HEK293 (cell line): ENCODE measurements at regions not wholly inside any gene's neighbourhood (a gene's known extent, or its start where the extent isn't known, plus 50 kb on each side); places are given as distances from the start of the nearest gene placed in this dataset.

Source experiments
- CTCF ChIA-PET: fragments of 350-600 bp; formaldehyde crosslinking; extraction: SDS; loops from one replicate; lab custom pipeline; 2021; ENCODE audit warnings: antibody characterized with exemption; lab: Yijun Ruan, JAX
- POLR2A ChIA-PET: fragments of 300-600 bp; formaldehyde crosslinking; extraction: SDS; loops from one replicate; lab custom pipeline; 2020; ENCODE audit warnings: antibody characterized with exemption, inconsistent platforms; lab: Yijun Ruan, JAX
- H3K27ac ChIP-seq: fragments of 200-500 bp; sonication (Bioruptor generic); 2 replicates; pipeline ENCODE4 v1.5.1; 2014; ENCODE audit warnings: low read depth, low read length, control low read depth, inconsistent platforms; ENCODE audit errors: extremely low read depth
- H3K36me3 ChIP-seq, 2 experiments: fragments of 200-500 bp in 1 of 2; sonication (Bioruptor generic) in 1 of 2; 1 replicate in 1 of 2; 2 replicates in 1 of 2; pipeline ENCODE4 v1.5.1; 2014 to 2017; ENCODE audit warnings: inconsistent platforms in 2 of 2, low read length in 2 of 2; ENCODE audit not compliant: control insufficient read depth in 2 of 2, insufficient read depth in 1 of 2
- H3K4me1 ChIP-seq: fragments of 200-500 bp; sonication (Bioruptor generic); 2 replicates; pipeline ENCODE4 v1.5.1; 2014; ENCODE audit warnings: mild to moderate bottlenecking, low read length, inconsistent platforms; ENCODE audit not compliant: control insufficient read depth, insufficient read depth
- H3K4me3 ChIP-seq: 2 replicates; pipeline ENCODE4 v1.5.1; 2011; ENCODE audit warnings: low read depth, mild to moderate bottlenecking, control low read depth, low read length, moderate library complexity
- H3K9me3 ChIP-seq: fragments of 200-500 bp; sonication (Bioruptor generic); 2 replicates; pipeline ENCODE4 v1.5.1; 2014; ENCODE audit warnings: low read depth, low read length, inconsistent platforms; ENCODE audit not compliant: control insufficient read depth, insufficient read depth
- BCL11A ChIP-seq: fragments of 450-650 bp; formaldehyde crosslinking; IDR thresholded peaks from 2 replicates; pipeline ENCODE4 v1.5.1; 2016; ENCODE audit warnings: low read depth, missing biosample characterization, missing genetic modification characterization
- GFI1B ChIP-seq: fragments of 450-650 bp; formaldehyde crosslinking; IDR thresholded peaks from 2 replicates; pipeline ENCODE4 v1.5.1; 2016; ENCODE audit warnings: missing biosample characterization, missing genetic modification characterization
- KLF7 ChIP-seq: fragments of 450-650 bp; formaldehyde crosslinking; IDR thresholded peaks from 2 replicates; pipeline ENCODE4 v1.5.1; 2016; ENCODE audit warnings: missing biosample characterization, missing genetic modification characterization, borderline replicate concordance
- TRIM28 ChIP-seq: IDR thresholded peaks from 2 replicates; pipeline ENCODE4 v1.6.1; 2011; ENCODE audit warnings: low read length, control low read depth, borderline replicate concordance
- ZBTB7A ChIP-seq: fragments of 450-650 bp; formaldehyde crosslinking; IDR thresholded peaks from 2 replicates; pipeline ENCODE4 v1.5.1; 2016; ENCODE audit warnings: low read depth, missing biosample characterization, missing genetic modification characterization
- ZNF175 ChIP-seq: fragments of 450-650 bp; formaldehyde crosslinking; IDR thresholded peaks from 2 replicates; pipeline ENCODE4 v1.5.1; 2016; ENCODE audit warnings: missing biosample characterization, missing genetic modification characterization
- ZNF221 ChIP-seq: fragments of 450-650 bp; formaldehyde crosslinking; IDR thresholded peaks from 2 replicates; pipeline ENCODE4 v1.5.1; 2017; ENCODE audit warnings: missing biosample characterization, missing genetic modification characterization, borderline replicate concordance
- ZNF248 ChIP-seq: fragments of 450-650 bp; formaldehyde crosslinking; IDR thresholded peaks from 2 replicates; pipeline ENCODE4 v1.5.1; 2017; ENCODE audit warnings: missing biosample characterization, missing genetic modification characterization
- ZNF473 ChIP-seq: fragments of 450-650 bp; formaldehyde crosslinking; IDR thresholded peaks from 2 replicates; pipeline ENCODE4 v1.5.1; 2017; ENCODE audit warnings: missing biosample characterization, missing genetic modification characterization
- ZSCAN23 ChIP-seq: fragments of 450-650 bp; formaldehyde crosslinking; IDR thresholded peaks from 2 replicates; pipeline ENCODE4 v1.5.1; 2016; ENCODE audit warnings: missing biosample characterization, missing genetic modification characterization
- TF ChIP-seq, protein P1 (sequence below): fragments of 450-650 bp; formaldehyde crosslinking; IDR thresholded peaks from 2 replicates; pipeline ENCODE4 v1.5.1; 2016; ENCODE audit warnings: missing biosample characterization, missing genetic modification characterization, borderline replicate concordance
- TF ChIP-seq, protein P2 (sequence below): fragments of 450-650 bp; formaldehyde crosslinking; IDR thresholded peaks from 2 replicates; pipeline ENCODE4 v1.5.1; 2016; ENCODE audit warnings: missing biosample characterization, missing genetic modification characterization
- TF ChIP-seq, protein P3 (sequence below): fragments of 450-650 bp; formaldehyde crosslinking; IDR thresholded peaks from 2 replicates; pipeline ENCODE4 v1.5.1; 2017; ENCODE audit warnings: missing biosample characterization, missing genetic modification characterization
- TF ChIP-seq, protein P4 (sequence below): fragments of 450-650 bp; formaldehyde crosslinking; IDR thresholded peaks from 2 replicates; pipeline ENCODE4 v1.5.1; 2016; ENCODE audit warnings: missing biosample characterization, missing genetic modification characterization
- TF ChIP-seq, protein P5 (sequence below): fragments of 450-650 bp; formaldehyde crosslinking; IDR thresholded peaks from 2 replicates; pipeline ENCODE4 v1.5.1; 2016; ENCODE audit warnings: missing biosample characterization, missing genetic modification characterization
- TF ChIP-seq, protein P6 (sequence below): fragments of 450-650 bp; formaldehyde crosslinking; IDR thresholded peaks from 2 replicates; pipeline ENCODE4 v1.5.1; 2016; ENCODE audit warnings: missing biosample characterization, missing genetic modification characterization, borderline replicate concordance

DNA sequence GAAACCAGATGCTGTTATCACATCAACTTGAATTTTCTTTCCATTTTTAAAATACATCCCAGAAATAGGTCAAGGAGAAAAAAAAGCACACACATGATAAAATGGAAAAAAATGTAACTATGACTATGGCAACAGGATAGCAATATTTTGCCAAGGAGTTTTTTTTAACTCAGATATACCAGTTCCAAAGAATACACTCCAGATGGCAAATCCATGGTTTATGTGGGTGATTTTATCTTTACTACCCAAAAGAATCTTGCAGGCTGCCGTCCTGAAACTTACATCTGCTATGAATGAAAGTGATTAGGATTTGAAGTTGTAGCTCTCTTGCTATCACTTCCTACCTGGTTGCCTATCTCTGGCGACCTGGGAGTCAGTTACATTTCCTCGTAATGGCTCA lies 91.0 kb upstream of the PLPPR4 start (continued):
- TF ChIP-seq, protein P1, sequence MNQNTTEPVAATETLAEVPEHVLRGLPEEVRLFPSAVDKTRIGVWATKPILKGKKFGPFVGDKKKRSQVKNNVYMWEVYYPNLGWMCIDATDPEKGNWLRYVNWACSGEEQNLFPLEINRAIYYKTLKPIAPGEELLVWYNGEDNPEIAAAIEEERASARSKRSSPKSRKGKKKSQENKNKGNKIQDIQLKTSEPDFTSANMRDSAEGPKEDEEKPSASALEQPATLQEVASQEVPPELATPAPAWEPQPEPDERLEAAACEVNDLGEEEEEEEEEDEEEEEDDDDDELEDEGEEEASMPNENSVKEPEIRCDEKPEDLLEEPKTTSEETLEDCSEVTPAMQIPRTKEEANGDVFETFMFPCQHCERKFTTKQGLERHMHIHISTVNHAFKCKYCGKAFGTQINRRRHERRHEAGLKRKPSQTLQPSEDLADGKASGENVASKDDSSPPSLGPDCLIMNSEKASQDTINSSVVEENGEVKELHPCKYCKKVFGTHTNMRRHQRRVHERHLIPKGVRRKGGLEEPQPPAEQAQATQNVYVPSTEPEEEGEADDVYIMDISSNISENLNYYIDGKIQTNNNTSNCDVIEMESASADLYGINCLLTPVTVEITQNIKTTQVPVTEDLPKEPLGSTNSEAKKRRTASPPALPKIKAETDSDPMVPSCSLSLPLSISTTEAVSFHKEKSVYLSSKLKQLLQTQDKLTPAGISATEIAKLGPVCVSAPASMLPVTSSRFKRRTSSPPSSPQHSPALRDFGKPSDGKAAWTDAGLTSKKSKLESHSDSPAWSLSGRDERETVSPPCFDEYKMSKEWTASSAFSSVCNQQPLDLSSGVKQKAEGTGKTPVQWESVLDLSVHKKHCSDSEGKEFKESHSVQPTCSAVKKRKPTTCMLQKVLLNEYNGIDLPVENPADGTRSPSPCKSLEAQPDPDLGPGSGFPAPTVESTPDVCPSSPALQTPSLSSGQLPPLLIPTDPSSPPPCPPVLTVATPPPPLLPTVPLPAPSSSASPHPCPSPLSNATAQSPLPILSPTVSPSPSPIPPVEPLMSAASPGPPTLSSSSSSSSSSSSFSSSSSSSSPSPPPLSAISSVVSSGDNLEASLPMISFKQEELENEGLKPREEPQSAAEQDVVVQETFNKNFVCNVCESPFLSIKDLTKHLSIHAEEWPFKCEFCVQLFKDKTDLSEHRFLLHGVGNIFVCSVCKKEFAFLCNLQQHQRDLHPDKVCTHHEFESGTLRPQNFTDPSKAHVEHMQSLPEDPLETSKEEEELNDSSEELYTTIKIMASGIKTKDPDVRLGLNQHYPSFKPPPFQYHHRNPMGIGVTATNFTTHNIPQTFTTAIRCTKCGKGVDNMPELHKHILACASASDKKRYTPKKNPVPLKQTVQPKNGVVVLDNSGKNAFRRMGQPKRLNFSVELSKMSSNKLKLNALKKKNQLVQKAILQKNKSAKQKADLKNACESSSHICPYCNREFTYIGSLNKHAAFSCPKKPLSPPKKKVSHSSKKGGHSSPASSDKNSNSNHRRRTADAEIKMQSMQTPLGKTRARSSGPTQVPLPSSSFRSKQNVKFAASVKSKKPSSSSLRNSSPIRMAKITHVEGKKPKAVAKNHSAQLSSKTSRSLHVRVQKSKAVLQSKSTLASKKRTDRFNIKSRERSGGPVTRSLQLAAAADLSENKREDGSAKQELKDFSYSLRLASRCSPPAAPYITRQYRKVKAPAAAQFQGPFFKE (tag by site-specific recombination): no peak
- TF ChIP-seq GFI1B (no peak), ZNF473 (no peak), ZNF221 (no peak), TRIM28 (no peak), ZSCAN23 (no peak), KLF7 (tag by site-specific recombination) (no peak)
- TF ChIP-seq, protein P2, sequence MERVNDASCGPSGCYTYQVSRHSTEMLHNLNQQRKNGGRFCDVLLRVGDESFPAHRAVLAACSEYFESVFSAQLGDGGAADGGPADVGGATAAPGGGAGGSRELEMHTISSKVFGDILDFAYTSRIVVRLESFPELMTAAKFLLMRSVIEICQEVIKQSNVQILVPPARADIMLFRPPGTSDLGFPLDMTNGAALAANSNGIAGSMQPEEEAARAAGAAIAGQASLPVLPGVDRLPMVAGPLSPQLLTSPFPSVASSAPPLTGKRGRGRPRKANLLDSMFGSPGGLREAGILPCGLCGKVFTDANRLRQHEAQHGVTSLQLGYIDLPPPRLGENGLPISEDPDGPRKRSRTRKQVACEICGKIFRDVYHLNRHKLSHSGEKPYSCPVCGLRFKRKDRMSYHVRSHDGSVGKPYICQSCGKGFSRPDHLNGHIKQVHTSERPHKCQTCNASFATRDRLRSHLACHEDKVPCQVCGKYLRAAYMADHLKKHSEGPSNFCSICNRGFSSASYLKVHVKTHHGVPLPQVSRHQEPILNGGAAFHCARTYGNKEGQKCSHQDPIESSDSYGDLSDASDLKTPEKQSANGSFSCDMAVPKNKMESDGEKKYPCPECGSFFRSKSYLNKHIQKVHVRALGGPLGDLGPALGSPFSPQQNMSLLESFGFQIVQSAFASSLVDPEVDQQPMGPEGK (tag by site-specific recombination): no peak
- TF ChIP-seq, protein P3, sequence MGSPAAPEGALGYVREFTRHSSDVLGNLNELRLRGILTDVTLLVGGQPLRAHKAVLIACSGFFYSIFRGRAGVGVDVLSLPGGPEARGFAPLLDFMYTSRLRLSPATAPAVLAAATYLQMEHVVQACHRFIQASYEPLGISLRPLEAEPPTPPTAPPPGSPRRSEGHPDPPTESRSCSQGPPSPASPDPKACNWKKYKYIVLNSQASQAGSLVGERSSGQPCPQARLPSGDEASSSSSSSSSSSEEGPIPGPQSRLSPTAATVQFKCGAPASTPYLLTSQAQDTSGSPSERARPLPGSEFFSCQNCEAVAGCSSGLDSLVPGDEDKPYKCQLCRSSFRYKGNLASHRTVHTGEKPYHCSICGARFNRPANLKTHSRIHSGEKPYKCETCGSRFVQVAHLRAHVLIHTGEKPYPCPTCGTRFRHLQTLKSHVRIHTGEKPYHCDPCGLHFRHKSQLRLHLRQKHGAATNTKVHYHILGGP (tag by site-specific recombination): no peak
- TF ChIP-seq, protein P4, sequence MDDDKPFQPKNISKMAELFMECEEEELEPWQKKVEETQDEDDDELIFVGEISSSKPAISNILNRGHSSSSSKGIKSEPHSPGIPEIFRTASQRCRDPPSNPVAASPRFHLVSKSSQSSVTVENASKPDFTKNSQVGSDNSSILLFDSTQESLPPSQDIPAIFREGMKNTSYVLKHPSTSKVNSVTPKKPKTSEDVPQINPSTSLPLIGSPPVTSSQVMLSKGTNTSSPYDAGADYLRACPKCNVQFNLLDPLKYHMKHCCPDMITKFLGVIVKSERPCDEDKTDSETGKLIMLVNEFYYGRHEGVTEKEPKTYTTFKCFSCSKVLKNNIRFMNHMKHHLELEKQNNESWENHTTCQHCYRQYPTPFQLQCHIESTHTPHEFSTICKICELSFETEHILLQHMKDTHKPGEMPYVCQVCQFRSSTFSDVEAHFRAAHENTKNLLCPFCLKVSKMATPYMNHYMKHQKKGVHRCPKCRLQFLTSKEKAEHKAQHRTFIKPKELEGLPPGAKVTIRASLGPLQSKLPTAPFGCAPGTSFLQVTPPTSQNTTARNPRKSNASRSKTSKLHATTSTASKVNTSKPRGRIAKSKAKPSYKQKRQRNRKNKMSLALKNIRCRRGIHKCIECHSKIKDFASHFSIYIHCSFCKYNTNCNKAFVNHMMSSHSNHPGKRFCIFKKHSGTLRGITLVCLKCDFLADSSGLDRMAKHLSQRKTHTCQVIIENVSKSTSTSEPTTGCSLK: no peak
- TF ChIP-seq, protein P5, sequence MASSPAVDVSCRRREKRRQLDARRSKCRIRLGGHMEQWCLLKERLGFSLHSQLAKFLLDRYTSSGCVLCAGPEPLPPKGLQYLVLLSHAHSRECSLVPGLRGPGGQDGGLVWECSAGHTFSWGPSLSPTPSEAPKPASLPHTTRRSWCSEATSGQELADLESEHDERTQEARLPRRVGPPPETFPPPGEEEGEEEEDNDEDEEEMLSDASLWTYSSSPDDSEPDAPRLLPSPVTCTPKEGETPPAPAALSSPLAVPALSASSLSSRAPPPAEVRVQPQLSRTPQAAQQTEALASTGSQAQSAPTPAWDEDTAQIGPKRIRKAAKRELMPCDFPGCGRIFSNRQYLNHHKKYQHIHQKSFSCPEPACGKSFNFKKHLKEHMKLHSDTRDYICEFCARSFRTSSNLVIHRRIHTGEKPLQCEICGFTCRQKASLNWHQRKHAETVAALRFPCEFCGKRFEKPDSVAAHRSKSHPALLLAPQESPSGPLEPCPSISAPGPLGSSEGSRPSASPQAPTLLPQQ (tag by site-specific recombination): no peak

DNA sequence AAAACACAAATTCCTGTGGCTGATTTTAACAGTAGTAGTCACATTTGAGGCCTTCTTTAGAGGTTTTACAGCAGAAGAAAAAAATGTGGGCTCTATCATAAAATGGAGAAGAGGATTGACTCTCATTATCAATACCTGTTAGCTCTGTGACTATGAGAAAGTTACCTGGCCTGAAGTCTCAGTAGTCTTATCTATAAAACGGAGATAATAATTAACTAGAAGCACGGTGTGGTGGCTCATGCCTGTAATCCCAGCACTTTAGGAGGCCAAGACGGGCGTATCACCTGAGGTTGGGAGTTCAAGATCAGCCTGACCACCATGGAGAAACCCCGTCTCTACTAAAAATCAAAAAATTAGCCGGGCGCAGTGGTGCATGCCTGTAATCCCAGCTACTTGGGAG lies 90.4 kb upstream of the PLPPR4 start:
- POLR2A ChIA-PET: no interaction called here
- CTCF ChIA-PET: no interaction called here
- H3K27ac ChIP-seq: no peak overlapping the region
- no peaks in the 10 kb centered on the region for H3K4me1 ChIP-seq
- TF ChIP-seq, protein P6, sequence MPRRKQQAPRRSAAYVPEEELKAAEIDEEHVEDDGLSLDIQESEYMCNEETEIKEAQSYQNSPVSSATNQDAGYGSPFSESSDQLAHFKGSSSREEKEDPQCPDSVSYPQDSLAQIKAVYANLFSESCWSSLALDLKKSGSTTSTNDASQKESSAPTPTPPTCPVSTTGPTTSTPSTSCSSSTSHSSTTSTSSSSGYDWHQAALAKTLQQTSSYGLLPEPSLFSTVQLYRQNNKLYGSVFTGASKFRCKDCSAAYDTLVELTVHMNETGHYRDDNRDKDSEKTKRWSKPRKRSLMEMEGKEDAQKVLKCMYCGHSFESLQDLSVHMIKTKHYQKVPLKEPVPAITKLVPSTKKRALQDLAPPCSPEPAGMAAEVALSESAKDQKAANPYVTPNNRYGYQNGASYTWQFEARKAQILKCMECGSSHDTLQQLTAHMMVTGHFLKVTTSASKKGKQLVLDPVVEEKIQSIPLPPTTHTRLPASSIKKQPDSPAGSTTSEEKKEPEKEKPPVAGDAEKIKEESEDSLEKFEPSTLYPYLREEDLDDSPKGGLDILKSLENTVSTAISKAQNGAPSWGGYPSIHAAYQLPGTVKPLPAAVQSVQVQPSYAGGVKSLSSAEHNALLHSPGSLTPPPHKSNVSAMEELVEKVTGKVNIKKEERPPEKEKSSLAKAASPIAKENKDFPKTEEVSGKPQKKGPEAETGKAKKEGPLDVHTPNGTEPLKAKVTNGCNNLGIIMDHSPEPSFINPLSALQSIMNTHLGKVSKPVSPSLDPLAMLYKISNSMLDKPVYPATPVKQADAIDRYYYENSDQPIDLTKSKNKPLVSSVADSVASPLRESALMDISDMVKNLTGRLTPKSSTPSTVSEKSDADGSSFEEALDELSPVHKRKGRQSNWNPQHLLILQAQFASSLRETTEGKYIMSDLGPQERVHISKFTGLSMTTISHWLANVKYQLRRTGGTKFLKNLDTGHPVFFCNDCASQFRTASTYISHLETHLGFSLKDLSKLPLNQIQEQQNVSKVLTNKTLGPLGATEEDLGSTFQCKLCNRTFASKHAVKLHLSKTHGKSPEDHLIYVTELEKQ (tag by site-specific recombination): no peak
- TF ChIP-seq KLF7 (tag by site-specific recombination): no peak
- TF ChIP-seq ZBTB7A (tag by site-specific recombination): no peak
- TF ChIP-seq BCL11A: no peak
- no peak for TF ChIP-seq ZNF175 (tag by site-specific recombination)
- TF ChIP-seq ZNF248 (tag by site-specific recombination): no peak
- H3K9me3 ChIP-seq: no peaks in the 10 kb centered on the region
- no peak overlapping the region for H3K4me3 ChIP-seq
- H3K36me3 ChIP-seq: no peaks in the 10 kb centered on the region
